ENCODE measurements at regions not wholly inside any gene's neighbourhood (a gene's known extent, or its start where the extent isn't known, plus 50 kb on each side); places are given as distances from the start of the nearest gene placed in this dataset.

DNA sequence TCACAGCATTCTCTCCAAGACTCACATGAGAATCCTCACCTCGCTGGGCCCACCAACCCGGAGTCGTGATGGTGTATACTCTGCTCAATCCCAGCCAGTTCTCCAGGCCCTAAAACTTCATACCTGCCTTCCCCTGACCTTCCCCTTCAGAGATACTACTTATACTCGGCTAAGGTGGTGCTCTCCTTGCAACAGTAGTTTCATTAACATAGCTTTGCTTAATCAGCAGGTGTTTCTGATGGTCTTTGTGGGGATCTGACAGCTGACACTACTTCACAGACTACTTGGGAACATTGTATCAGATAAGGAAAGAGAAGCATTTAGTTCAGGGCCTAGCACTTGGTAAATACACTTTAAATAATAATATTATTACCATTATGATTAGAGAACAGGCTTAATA, 301.5 kb upstream of the DAB1 start:
- DNase-seq (ENCODE audit: extremely low spot score, unreplicated experiment), result no peak
- TF ChIP-seq, protein P1, sequence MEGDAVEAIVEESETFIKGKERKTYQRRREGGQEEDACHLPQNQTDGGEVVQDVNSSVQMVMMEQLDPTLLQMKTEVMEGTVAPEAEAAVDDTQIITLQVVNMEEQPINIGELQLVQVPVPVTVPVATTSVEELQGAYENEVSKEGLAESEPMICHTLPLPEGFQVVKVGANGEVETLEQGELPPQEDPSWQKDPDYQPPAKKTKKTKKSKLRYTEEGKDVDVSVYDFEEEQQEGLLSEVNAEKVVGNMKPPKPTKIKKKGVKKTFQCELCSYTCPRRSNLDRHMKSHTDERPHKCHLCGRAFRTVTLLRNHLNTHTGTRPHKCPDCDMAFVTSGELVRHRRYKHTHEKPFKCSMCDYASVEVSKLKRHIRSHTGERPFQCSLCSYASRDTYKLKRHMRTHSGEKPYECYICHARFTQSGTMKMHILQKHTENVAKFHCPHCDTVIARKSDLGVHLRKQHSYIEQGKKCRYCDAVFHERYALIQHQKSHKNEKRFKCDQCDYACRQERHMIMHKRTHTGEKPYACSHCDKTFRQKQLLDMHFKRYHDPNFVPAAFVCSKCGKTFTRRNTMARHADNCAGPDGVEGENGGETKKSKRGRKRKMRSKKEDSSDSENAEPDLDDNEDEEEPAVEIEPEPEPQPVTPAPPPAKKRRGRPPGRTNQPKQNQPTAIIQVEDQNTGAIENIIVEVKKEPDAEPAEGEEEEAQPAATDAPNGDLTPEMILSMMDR (conservative IDR thresholded peaks at IDR 0.05), result no peak
- H3K4me1 Mint-ChIP-seq (ENCODE audit: unreplicated experiment), result peaks cover 4% of the 10 kb centered on the region
- H3K27me3 Mint-ChIP-seq, result peaks cover 7% of the 10 kb centered on the region
- H3K9me3 Mint-ChIP-seq, result no peaks in the 10 kb centered on the region
- H3K36me3 Mint-ChIP-seq, result no peaks in the 10 kb centered on the region
- no peak overlapping the region for H3K27ac Mint-ChIP-seq
- H3K4me3 Mint-ChIP-seq, result no peak overlapping the region

DNA sequence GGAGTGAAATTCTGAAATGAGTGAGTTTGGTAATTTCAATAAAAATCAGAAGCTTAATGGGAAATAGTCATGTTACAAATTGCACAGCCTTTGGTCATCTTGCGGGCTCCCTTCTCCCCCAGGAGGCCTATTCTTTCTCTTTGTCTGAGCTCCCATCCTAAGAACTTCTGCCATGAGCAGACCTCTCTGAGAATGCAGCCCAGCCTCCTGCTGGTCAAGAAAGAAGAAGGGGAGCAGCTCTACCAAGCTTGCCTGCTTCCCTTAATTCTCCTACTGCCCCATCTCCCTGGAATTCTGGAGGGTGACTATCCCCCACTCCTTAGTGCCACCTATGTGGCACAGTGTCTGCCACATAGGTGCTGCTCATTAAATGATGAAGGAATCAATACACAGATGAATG, 300.7 kb upstream of the DAB1 start:
- TF ChIP-seq, protein P1 (conservative IDR thresholded peaks at IDR 0.05), result peak; percentile 19
- Mint-ChIP-seq H3K4me3 (no peak overlapping the region), H3K9me3 (no peaks in the 10 kb centered on the region), H3K27ac (no peak overlapping the region), H3K27me3 (peaks cover 7% of the 10 kb centered on the region), H3K4me1 (ENCODE audit: unreplicated experiment) (peaks cover 6% of the 10 kb centered on the region), H3K36me3 (no peaks in the 10 kb centered on the region)
- no peak for DNase-seq (ENCODE audit: extremely low spot score, unreplicated experiment)

DNA sequence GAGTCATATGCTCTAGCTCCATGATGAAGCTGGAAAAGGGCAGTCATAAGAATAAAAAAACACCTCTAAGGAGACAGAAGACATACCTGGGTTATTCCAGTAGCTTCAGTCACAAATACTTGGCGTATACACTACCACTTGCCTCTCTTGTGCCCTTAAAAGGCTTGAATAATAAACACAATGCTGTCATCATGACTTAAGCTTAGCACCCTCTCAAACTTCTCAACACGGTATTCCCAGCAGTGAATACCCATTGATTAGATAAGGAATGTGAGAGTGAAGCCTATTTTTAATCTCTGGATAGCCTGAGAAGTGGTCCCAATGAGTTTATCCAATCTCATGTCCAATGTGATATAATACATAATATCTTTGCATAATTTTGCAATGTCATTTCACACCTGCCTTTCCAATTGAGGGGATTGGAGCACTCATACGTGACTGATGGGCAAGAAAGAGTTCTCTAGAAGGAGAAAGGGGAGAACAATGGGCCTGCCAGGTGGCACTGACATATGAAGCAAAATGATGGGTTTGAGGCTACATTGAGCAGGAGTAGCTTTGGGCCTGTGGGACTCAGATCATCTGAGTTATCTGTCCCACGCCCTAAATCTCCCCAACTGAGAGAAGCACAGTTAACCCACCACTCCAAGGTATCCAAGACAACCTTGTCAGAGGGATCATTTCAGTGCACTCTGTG, 298.6 kb upstream of the DAB1 start:
- no peak for DNase-seq (ENCODE audit: extremely low spot score, unreplicated experiment)
- Mint-ChIP-seq H3K4me3 (no peak overlapping the region), H3K27ac (no peak overlapping the region), H3K36me3 (no peaks in the 10 kb centered on the region), H3K27me3 (peaks cover 7% of the 10 kb centered on the region), H3K9me3 (no peaks in the 10 kb centered on the region), H3K4me1 (ENCODE audit: unreplicated experiment) (peaks cover 10% of the 10 kb centered on the region)
- TF ChIP-seq, protein P1 (conservative IDR thresholded peaks at IDR 0.05), result no peak

DNA sequence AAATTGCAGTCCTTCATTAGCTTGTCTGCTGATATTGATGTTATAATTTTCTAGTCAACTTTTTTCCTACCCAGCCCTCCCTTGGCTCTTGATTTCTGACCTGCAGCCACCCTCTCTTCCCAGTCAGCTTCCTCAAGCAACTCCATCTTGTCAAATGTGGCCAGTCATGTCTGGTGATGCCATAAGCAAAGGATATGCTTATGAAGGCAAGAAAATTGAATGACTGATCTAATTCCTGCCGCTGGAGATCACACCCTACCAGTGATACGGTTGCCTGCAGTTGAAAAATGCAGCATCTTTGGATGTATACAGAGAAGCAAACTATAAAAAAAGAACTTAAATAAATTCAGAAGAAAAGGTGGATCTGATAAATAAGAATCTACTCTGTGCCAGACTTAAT, 297.1 kb upstream of the DAB1 start:
- H3K36me3 Mint-ChIP-seq, result no peaks in the 10 kb centered on the region

DNA sequence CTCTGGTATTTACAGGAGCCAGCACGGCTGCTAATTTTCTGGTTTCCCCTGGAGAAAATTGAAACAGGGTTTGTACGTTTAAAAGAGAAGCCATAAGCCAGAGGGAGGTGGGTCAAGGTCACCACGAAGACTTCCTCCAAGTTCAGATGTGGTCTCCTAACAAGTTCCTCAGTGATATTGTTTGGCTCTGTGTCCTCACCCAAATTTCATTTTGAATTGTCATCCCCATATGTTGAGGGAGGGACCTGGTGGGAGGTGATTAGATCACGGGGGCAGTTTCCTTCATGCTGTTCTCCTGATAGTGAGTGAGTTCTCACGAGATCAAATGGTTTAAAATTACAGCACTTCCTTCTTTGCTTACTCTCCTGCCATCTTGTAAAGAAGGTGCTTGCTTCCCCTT, 295.4 kb upstream of the DAB1 start:
- Mint-ChIP-seq H3K36me3 (no peaks in the 10 kb centered on the region), H3K4me3 (no peak overlapping the region), H3K27ac (no peak overlapping the region), H3K4me1 (ENCODE audit: unreplicated experiment) (peaks cover 10% of the 10 kb centered on the region), H3K27me3 (peaks cover 7% of the 10 kb centered on the region), H3K9me3 (no peaks in the 10 kb centered on the region)
- DNase-seq (ENCODE audit: extremely low spot score, unreplicated experiment), result no peak
- TF ChIP-seq, protein P1 (conservative IDR thresholded peaks at IDR 0.05), result no peak

More for the DNA sequence above, 297.1 kb upstream of the DAB1 start:
- TF ChIP-seq, protein P1 (conservative IDR thresholded peaks at IDR 0.05), result no peak
- no peaks in the 10 kb centered on the region for H3K9me3 Mint-ChIP-seq
- no peak for DNase-seq (ENCODE audit: extremely low spot score, unreplicated experiment)
- peaks cover 10% of the 10 kb centered on the region for H3K4me1 Mint-ChIP-seq (ENCODE audit: unreplicated experiment)
- peaks cover 7% of the 10 kb centered on the region for H3K27me3 Mint-ChIP-seq
- H3K27ac Mint-ChIP-seq, result no peak overlapping the region
- no peak overlapping the region for H3K4me3 Mint-ChIP-seq
